ENCODE measurements at regions not wholly inside any gene's neighbourhood (a gene's known extent, or its start where the extent isn't known, plus 50 kb on each side); places are given as distances from the start of the nearest gene placed in this dataset.
A peak's percentile ranks its signal among the peaks of the same experiment; 100 is the strongest.

- H3K27ac ChIP-seq (ENCODE audit: low read length in 2 of 2), result no peak overlapping the region
- DNase-seq, result no peak
- intact Hi-C loops (cut with micrococcal nuclease), result no loop called here
- H3K27me3 ChIP-seq (replicated peaks in 1 of 4; ENCODE audit: control extremely low read depth in 1 of 4, control insufficient read depth in 3 of 4, insufficient read depth in 4 of 4, low read length in 3 of 4), result no peaks in the 10 kb centered on the region
- Mint-ChIP-seq H3K4me1 (peaks cover 2% of the 10 kb centered on the region), H3K27me3 (no peaks in the 10 kb centered on the region), H3K4me3 (no peak overlapping the region), H3K27ac (no peak overlapping the region), H3K9me3 (ENCODE audit: insufficient read depth) (peaks cover 2% of the 10 kb centered on the region)
- ChIA-PET CTCF (no interaction called here), POLR2A (no interaction called here)
- H3K9me3 ChIP-seq (ENCODE audit: control extremely low read depth in 1 of 3, control insufficient read depth in 2 of 3, insufficient read depth in 1 of 3, low read length in 2 of 3), result peaks cover 0 to 3% (median 0%) of the 10 kb centered on the region in 3 donors
- peak overlapping the region; percentile 30 for H2AFZ ChIP-seq (ENCODE audit: insufficient read depth, low read depth, low read length, poor library complexity, severe bottlenecking)
- H3K4me2 ChIP-seq (replicated peaks; ENCODE audit: low read depth, low read length, poor library complexity, severe bottlenecking), result no peak overlapping the region
- no peaks in the 10 kb centered on the region for H4K20me1 ChIP-seq (ENCODE audit: control insufficient read depth, insufficient read depth, low read length, poor library complexity, severe bottlenecking)
- H3K9ac ChIP-seq (ENCODE audit: low read length), result no peak overlapping the region
- no peaks in the 10 kb centered on the region for H3K4me1 ChIP-seq (ENCODE audit: control insufficient read depth in 2 of 2, insufficient read depth in 2 of 2, low read length in 2 of 2)
- H3K36me3 ChIP-seq (replicated peaks in 1 of 2; ENCODE audit: control extremely low read depth in 1 of 2, control insufficient read depth in 1 of 2, extremely low read depth in 1 of 2, insufficient read depth in 2 of 2, low read length in 1 of 2), result no peaks in the 10 kb centered on the region
- ATAC-seq (ENCODE audit: low read depth), result no peak
- WGBS (ENCODE audit: insufficient coverage), result 0% methylated on average over 2 of the region's 3 CpGs
- H3K79me2 ChIP-seq (ENCODE audit: control insufficient read depth, insufficient read depth, low read length), result no peaks in the 10 kb centered on the region
- H3K4me3 ChIP-seq (ENCODE audit: control extremely low read depth in 1 of 5, extremely low read depth in 1 of 5, insufficient read depth in 1 of 5, low read depth in 2 of 5, low read length in 4 of 5), result no peak overlapping the region
- TF ChIP-seq, protein P1, sequence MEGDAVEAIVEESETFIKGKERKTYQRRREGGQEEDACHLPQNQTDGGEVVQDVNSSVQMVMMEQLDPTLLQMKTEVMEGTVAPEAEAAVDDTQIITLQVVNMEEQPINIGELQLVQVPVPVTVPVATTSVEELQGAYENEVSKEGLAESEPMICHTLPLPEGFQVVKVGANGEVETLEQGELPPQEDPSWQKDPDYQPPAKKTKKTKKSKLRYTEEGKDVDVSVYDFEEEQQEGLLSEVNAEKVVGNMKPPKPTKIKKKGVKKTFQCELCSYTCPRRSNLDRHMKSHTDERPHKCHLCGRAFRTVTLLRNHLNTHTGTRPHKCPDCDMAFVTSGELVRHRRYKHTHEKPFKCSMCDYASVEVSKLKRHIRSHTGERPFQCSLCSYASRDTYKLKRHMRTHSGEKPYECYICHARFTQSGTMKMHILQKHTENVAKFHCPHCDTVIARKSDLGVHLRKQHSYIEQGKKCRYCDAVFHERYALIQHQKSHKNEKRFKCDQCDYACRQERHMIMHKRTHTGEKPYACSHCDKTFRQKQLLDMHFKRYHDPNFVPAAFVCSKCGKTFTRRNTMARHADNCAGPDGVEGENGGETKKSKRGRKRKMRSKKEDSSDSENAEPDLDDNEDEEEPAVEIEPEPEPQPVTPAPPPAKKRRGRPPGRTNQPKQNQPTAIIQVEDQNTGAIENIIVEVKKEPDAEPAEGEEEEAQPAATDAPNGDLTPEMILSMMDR (IDR thresholded peaks at IDR 0.05), result no peak
- no peak for TF ChIP-seq EZH2 (IDR thresholded peaks at IDR 0.05; ENCODE audit: borderline replicate concordance, insufficient read depth, low read depth, low read length, poor library complexity, severe bottlenecking)
Measured at GRCh38 chr9:13568405-13568804, 288.9 kb upstream of the MPDZ start.

- H3K27ac Mint-ChIP-seq, result no peak overlapping the region
- WGBS (ENCODE audit: insufficient coverage), result no CpG with 5 or more reads among the region's 4 CpGs
- H3K27me3 Mint-ChIP-seq, result no peaks in the 10 kb centered on the region
- Histone ChIP-seq H3K9ac (ENCODE audit: low read length) (no peak overlapping the region), H3K4me1 (ENCODE audit: control insufficient read depth in 2 of 2, insufficient read depth in 2 of 2, low read length in 2 of 2) (no peaks in the 10 kb centered on the region), H4K20me1 (ENCODE audit: control insufficient read depth, insufficient read depth, low read length, poor library complexity, severe bottlenecking) (no peaks in the 10 kb centered on the region), H3K4me3 (ENCODE audit: control extremely low read depth in 1 of 5, extremely low read depth in 1 of 5, insufficient read depth in 1 of 5, low read depth in 2 of 5, low read length in 4 of 5) (no peak overlapping the region), H3K36me3 (replicated peaks in 1 of 2; ENCODE audit: control extremely low read depth in 1 of 2, control insufficient read depth in 1 of 2, extremely low read depth in 1 of 2, insufficient read depth in 2 of 2, low read length in 1 of 2) (no peaks in the 10 kb centered on the region), H3K4me2 (replicated peaks; ENCODE audit: low read depth, low read length, poor library complexity, severe bottlenecking) (no peak overlapping the region), H3K27ac (ENCODE audit: low read length in 2 of 2) (no peak overlapping the region), H3K27me3 (replicated peaks in 1 of 4; ENCODE audit: control extremely low read depth in 1 of 4, control insufficient read depth in 3 of 4, insufficient read depth in 4 of 4, low read length in 3 of 4) (no peaks in the 10 kb centered on the region), H3K79me2 (ENCODE audit: control insufficient read depth, insufficient read depth, low read length) (no peaks in the 10 kb centered on the region), H3K9me3 (ENCODE audit: control extremely low read depth in 1 of 3, control insufficient read depth in 2 of 3, insufficient read depth in 1 of 3, low read length in 2 of 3) (peaks cover 0 to 3% (median 0%) of the 10 kb centered on the region in 3 donors), H2AFZ (ENCODE audit: insufficient read depth, low read depth, low read length, poor library complexity, severe bottlenecking) (no peak overlapping the region)
- intact Hi-C loops (cut with micrococcal nuclease), result no loop called here
- H3K4me3 Mint-ChIP-seq, result no peak overlapping the region
- peaks cover 2% of the 10 kb centered on the region for H3K9me3 Mint-ChIP-seq (ENCODE audit: insufficient read depth)
- TF ChIP-seq EZH2 (IDR thresholded peaks at IDR 0.05; ENCODE audit: borderline replicate concordance, insufficient read depth, low read depth, low read length, poor library complexity, severe bottlenecking), result no peak
- TF ChIP-seq, protein P1 (IDR thresholded peaks at IDR 0.05), result no peak
- ATAC-seq (ENCODE audit: low read depth) (no peak), DNase-seq (no peak)
- H3K4me1 Mint-ChIP-seq, result peaks cover 2% of the 10 kb centered on the region
- ChIA-PET CTCF (no interaction called here), POLR2A (no interaction called here)
Measured at GRCh38 chr9:13567833-13568232, 288.3 kb upstream of the MPDZ start.

Measured in B cell (primary cell).